Activated CD8-positive, alpha-beta memory T cell treated with anti-CD3 and anti-CD28 coated beads for 36 hours (primary cell): ENCODE measurements at regions not wholly inside any gene's neighbourhood (a gene's known extent, or its start where the extent isn't known, plus 50 kb on each side); places are given as distances from the start of the nearest gene placed in this dataset.

Experiments
- CTCF ChIA-PET: fragments of 350-600 bp; sonication (Branson Sonifier 250); formaldehyde crosslinking; loops from one replicate; lab custom pipeline; 2021; ENCODE audit warnings: antibody characterized with exemption; lab: Charles Lee
- POLR2A ChIA-PET: fragments of 350-600 bp; sonication (Branson Sonifier 250); formaldehyde crosslinking; loops from one replicate; lab custom pipeline; 2021; ENCODE audit warnings: antibody characterized with exemption; lab: Charles Lee

DNA sequence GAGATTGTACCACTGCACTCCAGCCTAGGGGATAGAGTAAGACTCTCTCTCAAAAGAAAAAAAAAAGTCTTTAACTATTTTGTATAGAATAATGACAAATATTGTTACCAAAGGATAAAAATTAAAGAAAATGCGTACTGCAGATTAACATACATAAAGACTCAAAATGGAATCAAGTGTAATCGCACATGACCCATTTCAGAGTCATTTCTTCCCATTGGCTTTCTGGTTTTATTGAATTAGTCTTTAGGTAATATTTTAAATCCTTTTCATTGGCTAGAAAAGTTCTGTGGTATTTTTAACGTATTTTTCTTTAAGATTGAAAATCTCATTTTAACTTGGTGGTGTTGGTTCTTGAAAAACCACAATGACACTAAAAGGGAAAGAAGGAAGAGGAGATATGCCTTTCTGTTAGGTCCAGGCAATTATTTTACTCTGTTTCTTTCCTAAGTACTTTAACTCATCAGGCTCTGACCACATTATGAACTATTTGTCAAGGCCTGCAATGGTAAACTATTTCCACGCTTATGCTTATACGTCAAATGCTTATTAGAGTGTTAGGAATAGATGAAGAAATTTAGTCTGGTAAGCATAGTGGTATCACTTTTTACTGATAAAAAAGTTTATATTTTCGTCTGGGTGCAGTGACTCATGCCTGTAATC lies 52.3 kb downstream of the PLEKHG1 start:
- ChIA-PET POLR2A (no interaction called here), CTCF (no interaction called here)

DNA sequence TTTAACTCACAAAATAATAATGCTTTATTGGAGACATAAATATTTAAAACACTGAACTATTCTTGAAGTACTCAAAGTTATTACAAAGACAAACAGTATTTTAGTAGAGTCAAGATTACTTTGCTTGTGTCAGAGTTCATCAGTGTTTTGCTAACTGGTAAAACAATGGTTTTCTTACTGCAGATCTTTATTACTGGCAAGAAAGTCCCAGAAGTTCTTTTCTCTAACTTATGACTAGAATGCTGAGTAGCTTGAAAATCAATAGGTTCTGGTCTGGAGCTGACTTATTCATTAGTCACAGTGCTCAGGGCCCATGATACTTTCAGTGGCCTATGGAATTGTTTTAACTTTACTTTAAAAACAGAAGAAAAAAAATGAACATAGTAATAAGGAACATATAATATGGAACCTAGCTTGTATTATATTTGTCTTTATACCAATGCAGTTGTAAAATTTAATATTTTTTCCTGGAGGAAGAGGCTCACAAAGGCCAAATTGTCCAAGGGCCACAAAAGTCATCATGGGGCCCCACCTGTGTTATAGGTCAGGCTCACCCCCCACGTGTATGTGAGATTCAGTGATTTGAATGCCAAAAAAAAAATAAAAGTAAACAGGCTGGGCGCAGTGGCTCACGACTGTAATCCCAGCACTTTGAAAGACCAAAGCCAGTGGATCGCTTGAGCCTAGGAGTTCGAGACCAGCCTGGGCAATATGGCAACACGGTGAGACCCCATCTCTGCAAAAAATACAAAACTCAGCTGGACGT lies 53.3 kb downstream of the PLEKHG1 start:
- ChIA-PET POLR2A (interaction anchor here (0.5 to 0.7 kb wide), 3 partner anchors 54 to 412 kb away, joined by 3 to 5 read pairs (median 5); partner anchors contain the start of gene PLEKHG1), CTCF (no interaction called here)

DNA sequence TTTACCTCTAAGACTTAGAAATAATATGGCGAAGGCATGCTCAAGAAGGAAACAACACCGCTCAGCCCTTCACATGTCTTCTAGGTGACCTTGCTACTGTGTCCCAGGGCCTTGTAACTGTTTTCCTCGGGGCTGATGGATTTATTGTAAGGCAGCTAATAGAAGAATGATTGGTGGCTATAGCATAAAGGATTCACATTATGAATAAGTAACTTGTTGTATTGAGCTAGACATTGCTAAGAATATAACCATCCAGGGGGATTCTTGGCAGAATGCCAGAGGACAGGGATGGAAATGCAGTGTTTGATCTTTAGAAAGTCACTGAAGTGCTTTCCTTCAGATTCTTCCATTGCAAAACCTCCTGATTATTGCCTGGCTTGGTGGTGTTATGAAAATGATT lies 54.9 kb downstream of the PLEKHG1 start:
- CTCF ChIA-PET, result no interaction called here
- POLR2A ChIA-PET, result interaction anchor here (0.5 kb wide), 1 partner anchor 66 kb away, joined by 5 read pairs; no protein-coding TSS in a partner anchor

DNA sequence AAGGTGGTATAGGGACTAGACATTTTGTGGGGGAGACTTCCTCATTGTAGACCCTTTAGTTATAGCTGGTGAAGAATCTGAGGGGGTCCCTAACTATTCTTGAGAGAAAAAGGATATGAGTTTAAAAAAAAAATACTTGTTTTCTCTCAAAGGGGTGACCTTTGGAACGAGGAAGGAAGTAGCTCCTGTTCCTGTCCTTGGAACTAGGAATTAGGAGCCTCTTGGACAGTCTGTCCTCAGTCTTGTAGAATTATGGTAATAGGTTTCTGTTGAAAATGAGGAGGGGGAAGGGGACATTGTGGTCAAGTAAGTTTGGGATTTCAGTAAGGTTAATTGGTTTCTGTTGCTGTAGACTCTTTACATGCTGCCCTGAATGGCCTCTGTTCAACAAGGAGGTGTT lies 56.5 kb downstream of the PLEKHG1 start:
- ChIA-PET POLR2A (no interaction called here), CTCF (interaction anchor here (1.0 kb wide), 1 partner anchor 30 kb away, joined by 3 read pairs; no protein-coding TSS in a partner anchor)

DNA sequence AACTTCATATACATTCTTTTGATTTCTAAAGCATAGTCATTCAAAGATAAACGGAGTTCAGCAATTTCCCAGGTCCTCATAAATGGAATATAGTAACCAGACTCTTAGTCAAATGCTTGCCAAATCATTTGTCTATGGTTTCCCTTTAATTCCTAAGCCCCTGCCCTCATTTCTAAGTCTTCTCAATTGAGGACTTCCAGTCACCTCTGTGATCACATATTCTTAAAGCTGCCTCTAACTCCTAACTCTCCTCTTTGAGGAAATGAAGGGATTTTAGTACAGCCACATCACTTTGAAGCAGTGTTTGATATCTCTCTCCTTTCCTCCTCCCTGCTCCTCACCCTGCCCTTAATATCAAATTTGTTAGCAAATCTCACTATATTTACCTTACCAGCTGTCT lies 58.7 kb downstream of the PLEKHG1 start:
- ChIA-PET CTCF (no interaction called here), POLR2A (no interaction called here)

DNA sequence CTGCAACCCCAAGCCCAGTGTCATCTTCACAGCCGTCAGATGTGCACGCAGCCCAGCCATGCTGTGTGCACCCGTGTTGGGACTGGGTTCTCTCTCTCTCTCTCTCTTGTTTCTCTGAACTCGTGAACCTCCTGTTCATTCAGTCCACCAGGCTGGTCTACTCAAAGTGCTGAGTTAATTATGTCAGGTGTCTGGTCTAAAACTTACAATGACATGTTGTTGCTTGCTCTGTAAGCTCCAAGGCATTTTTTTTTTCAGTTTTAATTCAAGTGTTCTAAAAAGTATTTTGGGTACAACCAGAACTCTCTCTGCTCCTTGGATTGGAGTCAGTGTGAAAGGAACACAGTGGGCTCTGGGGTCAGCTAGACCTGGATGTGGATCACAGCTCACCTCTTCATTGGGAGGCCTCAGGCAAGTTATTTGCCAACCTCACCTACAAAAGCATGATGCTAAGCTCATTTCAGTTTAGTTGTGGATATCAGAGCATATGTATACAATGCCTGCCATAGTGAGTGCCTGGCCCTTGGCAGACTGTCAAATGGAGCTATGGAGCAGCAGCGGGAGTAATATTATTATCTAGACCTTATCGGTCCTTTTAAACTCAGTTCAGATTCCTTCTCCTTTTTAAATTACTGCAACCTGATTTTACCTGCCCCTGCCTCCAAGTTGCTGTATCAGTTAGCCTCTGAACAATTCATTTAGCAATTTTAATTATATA lies 59.5 kb downstream of the PLEKHG1 start:
- ChIA-PET CTCF (no interaction called here), POLR2A (no interaction called here)

DNA sequence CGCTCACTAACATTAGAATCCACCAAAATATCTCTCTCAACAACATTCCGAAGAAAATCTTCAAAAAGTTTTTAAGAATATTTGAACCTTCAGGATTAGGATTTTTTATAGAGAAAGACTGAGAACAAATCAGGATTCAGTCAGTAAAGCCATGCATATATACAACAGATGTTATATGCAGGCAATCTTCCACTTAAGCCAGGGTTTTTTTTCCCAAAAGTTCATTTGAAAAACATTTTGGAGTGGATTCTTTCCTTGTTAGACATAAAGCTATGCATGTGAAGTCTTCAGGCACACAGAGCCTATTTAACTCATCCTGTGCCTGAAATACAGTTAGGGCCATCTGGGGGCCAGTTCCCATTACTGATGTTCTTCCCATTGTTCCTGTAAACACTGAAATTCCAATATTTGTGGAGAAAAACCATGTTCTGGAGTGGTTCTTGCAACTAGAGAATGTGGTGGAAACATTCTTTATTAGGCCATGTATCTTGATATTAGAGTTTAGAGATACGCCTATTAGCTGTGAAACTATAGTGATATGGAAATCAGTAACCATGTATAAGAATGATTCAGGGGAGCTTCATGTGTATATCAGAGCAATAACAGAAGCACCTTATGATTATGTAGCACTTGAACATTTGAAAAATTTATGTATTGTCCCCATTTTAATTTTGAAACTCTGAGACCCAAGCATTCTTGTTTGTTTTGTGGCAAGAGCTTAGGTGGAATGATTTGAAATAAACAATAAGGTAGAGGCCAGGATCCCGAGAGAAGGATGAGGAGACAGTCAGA lies 61.7 kb downstream of the PLEKHG1 start:
- ChIA-PET POLR2A (no interaction called here), CTCF (interaction anchor here (1.0 kb wide), 1 partner anchor 243 kb away, joined by 4 read pairs; no protein-coding TSS in a partner anchor)

DNA sequence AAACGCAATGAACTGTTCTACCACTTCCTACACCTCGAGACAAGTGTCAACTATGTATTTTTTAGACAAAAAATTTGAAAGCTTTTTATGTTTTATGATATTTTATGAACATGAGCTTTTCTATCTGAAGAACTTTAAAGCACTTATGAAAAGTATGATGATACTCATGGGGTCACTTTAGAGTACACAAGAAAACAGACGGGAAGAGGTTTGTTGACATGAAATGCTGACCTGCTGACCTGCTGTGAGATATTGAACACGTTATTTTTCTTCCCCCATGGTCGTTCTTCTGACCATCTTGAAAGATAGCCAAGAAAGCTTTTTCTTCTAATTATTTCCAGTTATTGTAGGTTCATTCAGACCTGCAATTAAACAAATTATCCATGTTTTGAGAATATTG lies 63.1 kb downstream of the PLEKHG1 start:
- CTCF ChIA-PET, result interaction anchor here (0.6 kb wide), 1 partner anchor 56 kb away, joined by 5 read pairs; no protein-coding TSS in a partner anchor

DNA sequence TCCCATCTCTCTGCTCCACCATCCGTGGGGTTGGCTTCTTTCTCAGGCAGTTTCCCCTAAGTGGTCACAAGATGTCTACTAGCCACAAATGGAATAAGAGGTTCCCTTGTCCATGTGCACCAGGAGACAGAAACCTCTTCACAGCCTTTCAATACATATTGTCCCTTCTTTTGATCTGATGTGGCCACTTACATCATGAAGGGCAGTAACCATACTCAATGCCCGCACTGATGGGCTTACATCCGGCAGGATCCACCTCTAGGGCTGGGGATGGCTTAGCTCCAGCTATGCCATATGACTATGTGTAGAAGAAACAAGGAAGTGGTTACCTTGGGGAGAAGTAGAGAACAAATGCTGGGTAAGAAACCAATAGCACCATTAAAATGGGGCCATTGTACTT lies 64.4 kb downstream of the PLEKHG1 start:
- CTCF ChIA-PET, result no interaction called here

More for the DNA sequence above, 63.1 kb downstream of the PLEKHG1 start:
- POLR2A ChIA-PET, result no interaction called here

DNA sequence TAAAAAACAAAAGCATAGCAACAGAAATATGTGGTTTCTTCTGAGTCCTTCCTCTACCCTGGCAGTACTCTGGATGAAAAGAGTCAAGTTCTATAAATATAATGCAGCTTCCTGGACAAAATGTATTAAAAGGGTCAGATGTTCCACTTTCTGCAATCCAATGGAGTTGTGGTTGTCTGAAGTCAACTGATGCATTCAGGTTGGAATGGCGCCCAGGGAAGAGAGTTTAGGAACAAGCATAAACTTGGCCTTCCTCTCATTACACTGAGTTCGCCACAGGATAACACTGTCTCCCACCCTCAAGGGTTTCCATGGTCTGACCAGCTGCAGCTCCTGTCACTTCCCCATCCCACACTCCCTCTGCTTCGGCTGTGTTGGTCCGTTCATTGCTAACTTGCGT lies 66.4 kb downstream of the PLEKHG1 start:
- CTCF ChIA-PET, result no interaction called here

More for the DNA sequence above, 64.4 kb downstream of the PLEKHG1 start:
- POLR2A ChIA-PET, result no interaction called here

DNA sequence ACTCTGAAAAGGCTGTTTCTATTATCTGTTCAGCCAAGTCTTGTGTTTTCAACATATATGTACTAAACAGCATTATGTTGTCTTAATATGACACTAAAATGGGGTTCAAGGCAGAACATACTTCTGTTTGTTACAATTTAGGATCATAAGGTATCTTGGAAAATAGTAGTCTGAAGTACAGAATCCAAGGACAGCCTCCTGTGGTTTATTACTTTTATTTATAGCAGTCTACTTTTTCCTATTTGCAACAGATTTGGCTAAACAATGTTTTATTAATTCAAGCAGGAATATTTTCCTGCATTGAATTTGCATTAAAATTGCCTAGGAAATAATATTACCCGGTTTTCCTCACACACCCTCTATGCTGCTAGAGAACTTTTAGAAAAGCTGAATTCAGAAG lies 67.7 kb downstream of the PLEKHG1 start:
- ChIA-PET CTCF (no interaction called here), POLR2A (interaction anchor here (0.7 kb wide), 1 partner anchor 146 kb away, joined by 6 read pairs; no protein-coding TSS in a partner anchor)

More for the DNA sequence above, 66.4 kb downstream of the PLEKHG1 start:
- POLR2A ChIA-PET, result no interaction called here

DNA sequence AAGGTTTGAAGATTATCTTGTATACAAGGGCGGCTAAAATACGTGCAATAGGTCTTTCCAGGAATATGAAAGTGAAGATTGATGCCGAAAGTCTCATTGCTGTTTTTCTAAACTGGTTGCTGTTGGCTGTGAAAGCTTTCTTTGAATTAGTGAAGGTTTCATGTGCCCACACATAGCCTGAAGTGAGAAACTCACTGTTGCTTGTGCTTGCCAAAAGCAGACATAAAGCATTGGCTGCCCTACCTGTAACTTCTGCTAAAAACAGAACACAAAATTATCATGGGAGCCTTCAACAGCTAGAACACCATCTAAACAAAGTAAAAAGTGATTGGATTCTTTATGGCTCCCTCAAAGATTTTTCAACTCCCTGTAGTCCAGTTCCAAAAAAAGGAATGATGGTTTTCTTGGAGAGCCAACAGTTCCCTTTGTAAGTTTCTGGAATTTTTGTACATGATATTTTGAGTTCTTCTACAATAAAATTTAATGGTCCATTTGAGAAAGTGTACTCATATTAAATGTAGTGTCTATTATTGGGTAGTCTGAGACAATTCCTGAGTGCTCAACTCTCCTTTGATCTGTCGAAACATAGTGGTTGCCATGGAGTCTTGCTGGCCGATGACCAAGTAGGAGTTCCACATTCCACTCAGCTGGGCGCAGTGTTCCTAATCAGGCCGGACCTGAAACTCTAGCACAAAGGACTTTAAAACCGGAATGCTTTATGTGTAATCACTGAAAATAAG lies 68.5 kb downstream of the PLEKHG1 start:
- POLR2A ChIA-PET, result interaction anchor here (0.7 kb wide), 1 partner anchor 145 kb away, joined by 6 read pairs; no protein-coding TSS in a partner anchor
- CTCF ChIA-PET, result no interaction called here

DNA sequence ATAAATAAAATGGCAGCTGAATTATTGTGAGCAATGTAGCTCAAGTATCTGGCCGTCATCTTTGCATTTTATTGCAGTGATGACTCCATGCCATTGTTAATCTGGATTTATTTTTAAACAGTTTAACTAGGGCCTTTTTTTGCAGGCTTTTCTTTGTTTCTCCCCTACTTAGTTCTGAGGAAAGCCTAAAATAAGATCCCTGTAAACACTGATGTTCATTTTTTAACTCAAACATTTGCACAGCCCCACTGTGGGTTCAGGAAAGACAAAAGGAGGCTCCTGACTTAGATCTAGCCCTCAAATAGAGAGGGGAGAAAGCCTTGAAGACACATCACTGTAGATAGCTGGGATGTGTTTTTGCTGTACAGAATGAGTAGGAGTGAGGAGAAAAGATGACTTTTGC lies 69.2 kb downstream of the PLEKHG1 start:
- ChIA-PET CTCF (no interaction called here), POLR2A (no interaction called here)

DNA sequence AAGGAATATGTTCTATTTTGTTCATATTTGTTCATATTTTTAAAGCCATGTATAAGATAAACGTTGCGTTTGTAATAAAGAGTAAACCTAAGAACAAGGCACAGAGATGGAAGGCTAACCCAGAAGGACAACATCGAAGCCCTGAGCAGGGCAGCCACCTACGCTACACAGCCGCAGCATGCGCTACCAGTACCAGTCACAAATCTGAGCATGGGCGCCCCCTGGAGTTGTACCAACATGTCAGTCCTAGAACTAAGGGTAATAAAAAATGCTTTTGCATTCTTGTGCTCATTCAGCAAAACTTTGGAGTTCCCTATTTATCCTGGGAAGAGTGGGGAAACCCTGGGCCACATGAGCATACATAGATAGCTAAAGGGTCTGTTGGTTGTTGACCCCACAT lies 70.6 kb downstream of the PLEKHG1 start:
- ChIA-PET POLR2A (no interaction called here), CTCF (no interaction called here)

DNA sequence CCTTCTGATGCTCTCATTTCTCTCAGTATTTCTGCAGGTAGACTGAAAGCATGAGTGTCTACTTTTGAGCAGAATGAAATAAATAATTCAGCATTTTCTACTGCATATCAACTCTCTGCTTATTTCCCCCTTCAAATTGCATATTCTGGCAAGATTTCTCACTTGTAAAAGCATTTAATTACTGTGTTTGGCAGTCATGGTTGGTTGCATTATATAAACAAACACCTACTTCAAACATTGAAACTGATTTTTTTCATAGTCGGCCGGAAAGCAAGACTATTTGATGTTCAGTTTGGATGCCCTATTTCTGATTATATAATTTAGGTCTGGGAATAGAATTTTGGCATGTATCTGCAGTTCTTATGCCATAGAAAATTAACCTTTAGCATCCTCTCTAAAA lies 73.1 kb downstream of the PLEKHG1 start:
- ChIA-PET CTCF (no interaction called here), POLR2A (no interaction called here)

DNA sequence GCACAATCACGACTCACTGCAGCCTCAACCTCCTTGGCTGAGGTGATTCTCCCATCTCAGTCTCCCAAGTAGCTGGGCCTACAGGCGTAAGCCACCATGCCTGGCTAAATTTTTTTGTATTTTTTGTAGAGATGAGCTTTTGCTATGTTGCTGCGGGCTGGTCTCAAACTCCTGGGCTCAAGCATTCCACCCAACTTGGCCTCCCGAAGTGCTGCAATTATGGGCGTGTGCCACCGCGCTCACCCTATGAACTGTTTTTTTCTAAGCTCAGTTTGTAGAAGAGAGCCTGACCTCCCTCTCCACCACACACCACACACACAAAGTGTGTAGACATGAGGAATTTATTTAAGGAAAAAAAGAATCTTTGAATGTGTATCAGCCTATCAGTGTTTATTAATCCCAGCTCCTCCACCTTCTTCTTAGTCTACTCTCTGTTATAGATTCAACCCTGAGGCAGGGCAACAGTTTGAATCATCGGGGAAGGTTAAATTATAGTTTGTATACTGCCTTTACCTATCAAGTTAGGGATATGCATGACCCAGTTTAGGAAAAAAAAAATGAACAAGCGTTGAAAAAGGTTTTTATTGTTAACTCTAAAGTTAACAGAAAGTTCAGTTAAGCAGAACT lies 74.1 kb downstream of the PLEKHG1 start:
- POLR2A ChIA-PET, result interaction anchor here (0.7 kb wide), 1 partner anchor 432 kb away, joined by 7 read pairs; no protein-coding TSS in a partner anchor

DNA sequence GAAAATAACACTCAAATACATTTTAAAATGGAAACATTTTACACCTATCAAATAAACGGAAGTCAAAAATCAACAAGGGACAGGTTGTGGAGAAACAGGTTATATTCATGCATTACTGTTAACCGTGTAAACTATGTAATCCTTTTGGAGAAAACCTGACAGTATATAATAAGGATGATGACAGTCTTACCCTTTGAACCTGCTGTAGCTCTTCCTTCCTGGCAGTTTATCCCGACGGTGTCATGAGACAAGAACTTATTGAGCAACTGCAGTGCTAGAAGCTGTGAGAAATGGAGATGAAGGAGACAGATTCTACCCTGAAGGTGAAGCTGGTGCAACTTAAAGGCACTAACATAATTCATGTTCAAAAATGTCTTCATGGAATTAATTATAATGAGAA lies 76.7 kb downstream of the PLEKHG1 start:
- POLR2A ChIA-PET, result no interaction called here
- CTCF ChIA-PET, result interaction anchor here (0.8 kb wide), 1 partner anchor 10 kb away, joined by 4 read pairs; no protein-coding TSS in a partner anchor

More for the DNA sequence above, 74.1 kb downstream of the PLEKHG1 start:
- CTCF ChIA-PET, result no interaction called here

DNA sequence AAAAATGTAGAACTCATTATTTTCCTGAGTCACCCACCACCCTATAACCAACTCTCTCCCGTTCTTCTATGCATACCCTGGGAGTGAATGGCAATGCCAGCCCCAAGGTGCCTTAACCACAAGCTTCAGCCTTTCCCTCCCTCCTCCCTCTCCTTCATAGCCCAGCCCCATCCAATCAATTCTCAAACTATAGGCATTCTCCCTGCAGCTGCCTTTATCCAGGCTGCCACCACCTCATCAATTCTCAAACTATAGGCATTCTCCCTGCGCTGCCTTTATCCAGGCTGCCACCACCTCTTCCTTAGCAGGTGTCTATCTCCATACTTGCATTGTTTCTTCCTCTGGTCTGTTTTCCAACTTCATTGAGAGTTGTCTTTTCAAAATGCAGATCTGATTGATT lies 77.1 kb downstream of the PLEKHG1 start:
- ChIA-PET CTCF (interaction anchor here (0.8 kb wide), 1 partner anchor 9 kb away, joined by 4 read pairs; no protein-coding TSS in a partner anchor), POLR2A (no interaction called here)
